IPS-NIHi7 (cell line): ENCODE measurements at regions not wholly inside any gene's neighbourhood (a gene's known extent, or its start where the extent isn't known, plus 50 kb on each side); places are given as distances from the start of the nearest gene placed in this dataset.
"Not testable (repeated sequence)": the region's sequence is repeated elsewhere in the genome, so short reads cannot be mapped to it uniquely, and the experiment has no call there.

ENCODE experiments used
- DNase-seq: peaks from one replicate; pipeline ENCODE4 v3.0.0; 2012; ENCODE audit warnings: mixed read lengths; ENCODE audit errors: extremely low spot score

DNA sequence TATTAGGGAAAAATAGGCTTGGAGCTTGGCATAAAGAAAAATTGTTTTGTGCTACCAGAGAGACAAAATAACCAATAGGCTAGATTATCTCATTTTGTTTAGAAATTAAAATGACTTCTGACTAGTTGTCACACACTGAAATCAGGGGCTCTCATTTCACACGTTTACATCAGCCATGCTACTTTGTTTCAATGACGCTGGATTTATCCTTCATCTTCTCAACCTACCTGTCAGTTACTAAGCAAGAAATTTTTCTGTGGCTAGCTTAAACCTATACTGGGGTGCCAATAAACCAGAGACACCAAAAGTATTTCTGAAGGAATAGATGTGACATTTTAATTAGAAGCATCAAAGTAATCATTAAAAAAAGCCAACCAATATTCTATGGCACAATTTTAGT lies 518.1 kb upstream of the NR5A2 start:
- no peak for DNase-seq

DNA sequence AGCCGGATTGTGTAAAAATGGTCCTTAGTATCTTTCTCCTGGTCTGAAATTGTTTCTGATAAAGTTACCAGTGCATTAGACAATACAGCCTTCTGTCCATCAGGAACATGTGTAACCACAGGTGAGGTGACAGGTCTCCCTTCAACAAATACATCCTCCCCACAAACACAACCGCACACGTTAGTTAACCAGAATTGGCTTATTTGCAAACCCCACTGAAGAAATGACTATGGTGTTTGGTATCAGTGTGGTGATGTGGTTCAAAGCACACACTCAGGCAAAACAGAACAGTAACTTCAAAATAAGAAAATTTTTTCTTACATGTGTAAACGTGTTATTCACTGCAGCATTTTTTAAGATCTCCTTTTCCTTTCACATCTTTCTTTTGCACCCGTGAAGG lies 517.2 kb upstream of the NR5A2 start:
- no peak for DNase-seq

DNA sequence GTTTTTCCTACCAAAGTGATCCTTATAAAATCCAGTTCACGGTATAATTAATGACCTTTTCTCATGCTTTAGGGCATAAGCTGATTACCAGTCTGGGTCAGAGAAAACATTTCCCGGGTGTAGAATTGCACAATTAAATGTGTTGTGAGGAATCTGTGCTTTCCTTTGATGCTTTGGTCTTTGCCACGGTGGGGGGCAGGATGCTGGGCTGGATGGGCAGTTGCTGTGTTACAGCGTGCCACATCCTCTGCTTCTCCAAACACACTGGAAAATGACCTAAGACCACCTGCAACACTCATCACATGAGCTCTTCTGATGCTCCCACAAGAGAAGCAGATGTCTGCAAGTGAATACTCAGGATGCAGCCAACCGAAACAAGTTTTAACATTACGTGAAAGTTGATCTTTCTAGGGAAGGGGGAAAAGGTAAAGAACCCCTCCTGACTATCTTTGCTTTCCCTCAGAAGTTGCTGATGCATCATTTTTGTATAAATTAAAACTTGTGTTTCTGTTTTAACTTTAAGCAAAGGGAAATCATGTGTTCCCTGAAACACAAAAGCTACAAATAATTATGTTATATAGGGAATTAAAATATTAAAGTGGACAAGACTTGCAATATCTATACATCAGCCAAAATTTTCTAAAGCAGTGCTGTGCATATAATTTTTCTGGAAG lies 515.3 kb upstream of the NR5A2 start:
- peak; percentile 11 for DNase-seq

DNA sequence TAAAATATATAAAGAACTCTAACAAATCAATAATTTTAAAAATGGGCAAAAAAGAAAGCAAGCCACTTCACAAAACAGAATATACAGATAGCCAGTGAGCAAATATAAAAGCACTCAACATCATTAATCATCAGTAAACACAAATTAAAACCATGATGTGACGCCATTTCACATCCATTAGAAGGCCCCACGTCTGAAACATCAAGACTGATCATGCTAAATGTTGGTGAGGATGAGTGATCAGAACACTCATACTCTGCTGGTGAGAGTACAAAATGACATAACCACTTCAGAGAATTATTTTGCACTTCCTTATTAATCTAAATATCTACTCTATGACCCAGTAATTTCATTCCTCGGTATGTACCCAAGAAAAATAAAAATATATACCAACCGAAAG lies 512.2 kb upstream of the NR5A2 start:
- DNase-seq: no peak

DNA sequence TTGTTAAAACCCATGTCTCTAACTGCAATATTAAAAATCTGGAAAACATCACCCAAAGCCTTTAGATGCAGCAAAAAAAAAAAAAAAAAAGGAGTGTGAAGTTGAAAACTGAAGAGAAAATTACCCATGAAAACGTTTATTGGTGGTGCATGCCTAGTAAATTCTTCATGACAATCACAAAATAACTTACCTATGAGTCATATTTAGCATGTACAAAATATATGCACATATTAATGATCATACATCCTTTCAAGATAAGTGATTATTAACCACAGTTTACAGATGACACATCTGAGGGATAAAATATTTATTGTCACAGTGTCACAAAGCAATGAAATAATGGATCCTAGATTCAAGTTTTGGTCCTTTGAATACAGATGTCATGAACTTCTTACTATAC lies 505.2 kb upstream of the NR5A2 start:
- DNase-seq: no peak

DNA sequence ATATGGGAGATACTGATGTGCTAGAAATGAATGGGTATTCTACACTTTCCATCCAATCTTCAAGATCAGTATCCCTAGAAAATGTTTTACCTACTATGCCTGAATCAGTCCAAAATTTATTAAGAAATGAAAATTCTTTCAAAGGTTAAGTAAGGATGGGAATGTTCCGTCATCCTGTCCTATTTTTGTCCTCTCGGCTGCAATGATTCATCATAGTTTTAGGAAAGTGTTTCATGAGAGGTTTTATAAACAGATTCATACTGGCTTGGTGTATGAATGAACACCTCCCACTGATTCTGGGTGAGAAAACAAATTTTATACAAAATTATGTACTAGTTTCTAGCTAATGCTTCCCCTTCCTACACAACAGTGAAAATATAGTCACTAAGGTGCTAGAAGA lies 504.6 kb upstream of the NR5A2 start:
- no peak for DNase-seq

DNA sequence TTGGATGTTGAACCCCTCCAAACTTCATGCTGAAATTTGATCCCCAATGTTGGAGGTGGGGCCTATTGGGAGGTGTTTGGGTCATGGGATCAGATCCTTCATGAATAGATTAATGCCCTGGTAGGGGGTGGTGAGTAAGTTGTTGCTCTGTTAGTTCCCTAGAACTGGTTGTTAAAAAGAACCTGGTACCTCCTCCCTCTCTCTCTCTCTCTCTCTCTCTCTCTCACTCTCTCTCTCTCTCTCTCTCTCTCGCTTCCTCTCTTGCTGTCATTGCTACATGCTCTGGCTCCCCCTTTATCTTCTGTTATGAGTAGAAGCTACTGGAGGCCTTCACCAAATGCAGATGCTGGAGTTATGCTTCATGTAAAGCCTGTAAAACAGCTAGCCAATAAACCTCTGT lies 498.2 kb upstream of the NR5A2 start:
- DNase-seq: no peak

DNA sequence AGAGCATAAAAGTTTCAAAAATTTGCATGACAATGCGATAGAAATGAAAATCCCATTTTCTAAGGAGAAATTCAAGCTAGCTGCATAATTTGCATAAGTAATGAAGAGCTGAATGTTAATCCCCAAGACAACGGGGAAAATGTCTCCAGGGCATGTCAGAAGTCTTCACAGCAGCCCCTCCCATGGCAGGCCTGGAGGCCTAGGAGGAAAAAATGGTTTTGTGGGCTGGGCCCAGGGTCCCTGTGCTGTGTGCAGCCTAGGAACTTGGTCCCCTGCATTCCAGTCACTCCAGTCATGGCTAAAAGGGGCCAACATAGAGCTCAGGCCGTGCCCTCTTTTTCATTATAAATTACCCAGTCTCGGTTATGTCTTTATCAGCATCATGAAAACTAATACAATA lies 494.1 kb upstream of the NR5A2 start:
- DNase-seq: not testable (repeated sequence)

DNA sequence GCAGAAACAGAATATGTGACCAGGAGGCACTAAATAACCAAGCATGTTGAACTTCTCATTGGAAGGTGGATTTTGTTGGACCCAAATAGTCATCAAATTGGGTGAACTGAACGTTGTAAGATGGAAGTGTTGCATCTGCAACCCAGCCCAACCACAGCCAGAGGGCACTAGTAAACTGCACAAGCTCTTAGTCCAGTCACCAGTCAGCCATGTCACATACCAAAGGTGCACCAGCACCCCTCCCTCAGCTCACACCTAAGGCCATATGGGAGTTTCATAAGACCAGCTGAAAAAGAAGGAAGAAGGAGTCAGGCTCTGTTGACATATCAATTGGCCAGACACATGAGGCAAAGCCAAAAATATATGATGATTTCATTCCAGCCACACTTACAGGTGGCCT lies 481.7 kb upstream of the NR5A2 start:
- DNase-seq: peak; percentile 61

DNA sequence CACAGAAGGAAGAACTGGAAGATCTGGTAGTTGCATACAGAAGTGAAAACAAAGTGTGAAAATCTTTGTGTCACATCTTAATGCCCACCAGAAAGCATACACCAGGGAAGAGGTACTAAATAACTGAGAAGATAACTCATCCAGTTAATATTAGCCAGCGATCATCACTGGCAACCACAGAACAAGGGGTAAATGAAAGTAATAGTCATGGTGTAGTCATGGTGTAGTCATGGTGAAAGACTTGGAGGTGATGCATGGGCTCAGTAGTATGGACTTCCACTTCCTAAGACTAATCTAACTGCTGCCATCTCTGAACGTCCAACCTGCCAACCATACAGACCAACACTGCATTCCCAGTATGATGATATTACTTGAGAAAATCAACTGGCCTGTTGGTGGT lies 481.2 kb upstream of the NR5A2 start:
- DNase-seq: no peak

DNA sequence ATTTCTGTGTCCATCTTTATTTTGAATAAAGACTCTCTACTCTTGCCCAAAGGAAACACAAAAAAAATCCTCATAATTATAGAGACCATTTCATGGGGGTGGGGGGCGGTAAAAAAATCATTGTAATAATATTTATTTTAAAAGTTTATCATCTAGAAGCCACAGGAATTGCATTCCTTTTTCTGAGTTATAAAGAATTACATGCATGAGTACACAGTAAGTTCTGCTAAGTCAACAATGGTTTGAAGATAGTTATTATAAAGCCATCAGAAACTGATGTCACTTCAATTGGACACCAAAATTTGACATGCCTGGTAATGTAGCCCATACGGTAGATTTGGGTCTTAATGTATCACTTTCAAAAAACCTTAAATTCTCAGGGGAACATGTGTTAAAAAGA lies 478.1 kb upstream of the NR5A2 start:
- no peak for DNase-seq

DNA sequence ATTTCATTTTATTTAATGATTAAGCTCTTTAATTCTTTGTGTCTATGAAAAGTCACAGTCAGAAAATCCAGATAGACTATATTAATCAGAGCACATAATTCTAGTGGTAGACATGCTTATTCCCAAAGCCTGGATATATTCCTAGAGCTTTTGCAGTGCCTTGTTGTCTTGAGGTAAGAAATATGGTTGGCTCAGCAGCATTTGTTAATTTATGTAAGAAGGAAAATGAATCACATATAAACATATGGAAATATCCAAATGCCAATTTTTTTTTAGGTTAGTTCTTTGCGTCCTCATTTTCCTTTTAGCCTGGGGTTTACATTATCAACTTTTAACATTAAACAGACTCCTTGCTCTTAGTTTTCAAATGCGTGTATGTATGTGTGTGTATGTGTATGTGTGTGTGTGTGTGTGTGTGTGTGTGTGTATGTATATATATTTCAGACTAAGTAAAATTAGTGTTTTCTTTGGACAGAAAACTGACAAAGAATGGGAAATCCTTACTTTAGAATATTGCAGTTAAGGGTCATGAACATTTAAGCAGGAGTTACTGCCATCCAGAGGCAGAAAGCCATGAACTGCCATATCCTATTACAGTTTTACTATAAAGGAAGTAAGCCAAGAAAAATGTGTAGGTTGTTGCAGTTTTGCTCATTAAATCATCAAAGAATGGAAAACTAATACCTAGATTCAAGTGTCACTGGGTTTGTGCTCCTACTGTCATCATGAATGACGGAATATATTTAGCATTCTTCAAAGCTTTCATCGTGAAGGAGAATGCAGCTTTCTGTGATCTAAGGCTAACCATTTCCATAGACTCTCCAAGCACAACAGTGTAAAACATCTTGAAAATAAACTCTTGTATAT lies 477.1 kb upstream of the NR5A2 start:
- no peak for DNase-seq

DNA sequence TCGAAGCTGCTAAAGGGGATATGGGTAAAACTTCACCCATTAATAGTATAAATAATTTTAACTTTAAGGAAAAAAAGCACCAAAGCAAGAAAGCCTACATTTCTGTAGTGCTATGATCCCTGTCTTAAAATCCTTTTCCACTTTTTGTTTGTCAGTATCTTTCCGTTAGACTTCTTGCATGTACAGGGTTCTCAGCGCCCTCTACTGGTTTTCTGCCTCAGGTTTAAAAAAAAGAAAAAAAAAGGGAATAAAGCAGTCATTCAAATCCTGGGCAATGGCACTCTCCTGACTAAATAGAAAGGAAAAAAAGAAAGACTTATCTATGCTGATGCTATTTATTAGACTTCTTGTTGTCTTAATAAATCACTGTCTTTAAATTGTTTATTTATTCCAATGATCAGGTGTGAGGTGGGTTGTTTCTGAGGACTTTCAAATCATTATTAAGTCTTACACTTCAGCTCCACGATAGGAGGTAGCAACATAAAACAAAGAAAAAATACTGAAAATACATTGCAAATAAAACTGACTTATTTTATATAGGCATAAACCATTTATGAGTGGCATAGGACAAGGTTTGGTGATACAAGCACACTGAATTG lies 475.4 kb upstream of the NR5A2 start:
- peak; percentile 40 for DNase-seq

DNA sequence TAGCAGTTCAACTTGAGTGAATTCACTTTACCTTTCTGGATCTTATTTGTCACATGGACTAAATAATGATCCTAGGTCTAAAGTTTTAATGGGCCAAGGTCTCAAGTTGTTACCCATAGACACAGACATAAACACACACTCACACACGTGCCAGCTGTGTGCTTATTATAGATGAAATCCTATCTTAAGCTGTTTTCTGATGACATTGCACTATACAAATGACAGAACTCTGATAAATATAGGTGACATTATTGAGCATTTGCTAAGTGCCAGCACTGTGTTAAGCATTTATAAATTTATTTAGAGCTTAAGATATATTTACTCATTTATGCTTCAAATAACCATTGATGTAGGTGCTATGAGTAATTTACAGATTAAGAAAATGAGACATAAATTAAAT lies 474.4 kb upstream of the NR5A2 start:
- no peak for DNase-seq

DNA sequence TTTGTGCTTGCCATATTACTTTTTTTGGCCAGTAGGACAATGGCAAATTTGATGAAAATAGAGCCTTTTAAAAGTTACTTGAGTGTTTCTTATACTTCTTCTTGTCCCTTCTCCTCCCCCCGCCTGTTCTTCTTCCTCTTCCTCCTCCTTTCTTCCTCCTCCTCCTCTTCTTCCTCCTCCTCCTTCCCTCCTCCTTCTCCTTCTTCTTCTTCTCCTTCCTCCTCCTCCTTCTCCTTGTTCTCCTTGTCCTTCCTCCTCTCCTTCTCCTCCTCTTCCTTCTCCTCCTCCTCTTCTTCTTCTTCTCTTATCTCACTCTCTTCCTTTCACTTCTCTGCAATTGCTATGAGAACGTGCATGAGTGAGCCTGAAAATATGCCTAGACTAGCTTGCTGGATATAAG lies 466.2 kb upstream of the NR5A2 start:
- no peak for DNase-seq

DNA sequence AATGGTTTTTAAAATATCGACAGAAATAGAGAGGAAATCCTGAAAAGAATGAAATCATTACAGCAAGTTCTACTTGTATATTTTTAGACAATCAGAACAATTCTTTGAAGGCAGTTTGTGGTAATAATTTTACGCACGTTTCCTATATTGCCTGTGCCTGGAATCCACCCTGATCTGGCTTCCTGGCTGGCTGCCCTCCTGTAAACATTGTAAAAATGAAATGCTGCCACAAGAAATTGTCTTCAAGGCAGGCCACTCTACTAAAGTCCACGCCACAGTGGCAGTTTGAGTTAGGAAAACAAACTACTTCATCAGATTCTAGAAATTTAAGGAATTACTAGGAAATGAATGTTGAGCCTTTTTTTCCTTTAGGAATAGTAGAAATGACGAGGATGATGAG lies 454.5 kb upstream of the NR5A2 start:
- no peak for DNase-seq

DNA sequence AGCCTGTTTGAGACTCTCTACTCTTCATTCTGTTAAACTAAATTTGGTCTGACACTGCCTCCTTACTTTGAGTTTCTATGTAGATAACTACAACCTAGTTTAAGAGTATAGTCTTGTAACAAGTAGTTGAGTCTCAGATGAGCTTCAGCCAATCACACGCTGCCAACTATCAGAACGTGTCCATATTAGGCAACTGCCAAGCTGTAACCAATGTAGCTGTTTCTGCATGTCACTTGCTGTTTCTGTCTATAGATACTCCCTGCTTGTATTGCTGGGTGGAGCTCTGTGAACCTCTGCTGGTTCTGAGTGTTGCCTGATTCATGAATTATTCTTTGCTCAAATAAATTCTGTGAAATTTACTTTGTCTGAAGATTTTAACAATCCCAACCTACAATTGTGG lies 452.6 kb upstream of the NR5A2 start:
- DNase-seq: no peak

DNA sequence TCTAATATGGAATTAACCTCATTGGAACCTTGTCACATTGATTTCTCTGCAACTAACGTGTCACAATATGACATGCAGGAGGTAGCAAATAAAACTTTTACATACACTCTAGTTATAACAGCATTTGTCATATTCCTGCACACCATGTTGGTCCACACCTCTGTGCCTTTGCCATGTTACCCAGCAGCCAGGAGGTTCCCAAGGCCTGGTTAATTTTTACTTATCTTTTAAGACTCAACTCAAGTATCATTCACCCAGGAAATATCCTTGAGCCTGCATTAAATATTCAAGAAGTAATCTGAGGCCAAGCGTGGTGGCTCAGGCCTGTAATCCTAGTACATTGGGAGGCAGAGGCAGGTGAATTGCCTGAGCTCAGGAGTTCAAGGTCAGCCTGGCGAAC lies 447.2 kb upstream of the NR5A2 start:
- no peak for DNase-seq

DNA sequence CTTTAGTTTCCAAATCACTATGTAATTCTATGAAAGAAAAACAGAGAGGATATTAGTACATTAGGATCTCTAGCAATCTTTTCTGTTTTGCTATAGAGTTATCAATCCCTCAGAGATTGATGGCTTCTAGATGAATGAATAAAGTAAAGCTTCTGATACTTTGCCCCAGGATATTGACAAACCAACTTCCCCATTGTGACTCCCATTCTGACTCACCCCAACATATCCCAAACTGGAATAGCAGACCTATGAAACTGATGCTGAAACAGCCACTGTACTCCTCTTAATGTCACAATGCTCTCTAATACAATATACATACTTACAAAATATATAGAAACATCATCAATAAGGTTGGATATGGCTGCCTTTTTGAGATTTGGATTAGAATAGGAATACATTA lies 442.1 kb upstream of the NR5A2 start:
- no peak for DNase-seq

DNA sequence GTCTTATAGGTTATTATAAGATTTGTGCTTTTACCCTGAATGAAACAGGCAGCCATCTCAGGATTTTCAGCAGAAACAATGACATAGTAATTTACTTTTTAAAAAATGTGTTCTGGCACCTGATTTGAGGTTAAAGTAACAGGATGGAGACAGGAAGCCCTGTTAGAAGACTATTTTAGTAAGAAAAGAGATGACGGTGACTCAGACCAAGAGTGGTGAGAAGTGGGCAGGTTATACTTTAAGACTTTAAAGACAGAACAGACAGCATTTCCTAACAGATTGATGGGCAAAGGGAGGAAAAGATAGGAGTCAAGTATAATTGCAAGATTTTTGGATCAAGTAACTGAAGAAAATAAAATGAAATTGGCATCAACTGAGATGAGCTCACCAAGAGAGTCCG lies 436.8 kb upstream of the NR5A2 start:
- no peak for DNase-seq

DNA sequence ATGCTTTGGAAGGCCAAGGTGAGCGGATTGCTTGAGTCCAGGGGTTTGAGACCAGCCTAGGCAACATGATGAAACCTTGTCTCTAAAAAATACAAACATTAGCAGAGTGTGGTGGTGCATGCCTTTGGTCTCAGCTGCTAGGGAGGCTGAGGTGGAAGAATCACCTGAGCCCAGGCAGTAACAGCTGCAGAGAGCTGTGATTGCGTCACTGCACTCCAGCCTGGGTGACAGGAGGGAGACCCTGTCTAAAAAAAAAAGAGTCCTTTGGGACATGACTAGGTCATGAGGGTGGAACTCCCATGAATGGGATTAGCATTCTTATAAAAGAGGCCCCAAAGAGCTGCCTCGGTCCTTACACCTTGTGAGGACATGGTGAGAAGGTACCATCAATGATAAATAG lies 436.0 kb upstream of the NR5A2 start:
- no peak for DNase-seq

DNA sequence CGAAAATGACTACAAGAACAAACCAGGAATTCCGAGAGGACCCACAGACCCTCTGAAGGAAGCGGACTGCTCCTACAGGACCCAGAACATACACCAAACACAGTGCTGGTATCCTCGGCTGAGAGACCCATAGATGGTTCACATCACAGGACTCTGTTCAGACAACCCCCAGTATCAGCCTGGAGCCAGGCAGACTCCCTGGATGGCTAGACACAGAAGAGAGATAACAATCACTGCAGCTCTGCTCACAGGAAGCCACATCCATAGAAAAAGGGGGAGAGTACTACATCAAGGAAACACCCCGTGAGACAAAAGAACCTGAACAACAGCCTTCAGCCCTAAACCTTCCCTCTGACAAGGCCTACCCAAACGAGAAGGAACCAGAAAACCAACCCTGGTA lies 434.0 kb upstream of the NR5A2 start:
- DNase-seq: no peak

DNA sequence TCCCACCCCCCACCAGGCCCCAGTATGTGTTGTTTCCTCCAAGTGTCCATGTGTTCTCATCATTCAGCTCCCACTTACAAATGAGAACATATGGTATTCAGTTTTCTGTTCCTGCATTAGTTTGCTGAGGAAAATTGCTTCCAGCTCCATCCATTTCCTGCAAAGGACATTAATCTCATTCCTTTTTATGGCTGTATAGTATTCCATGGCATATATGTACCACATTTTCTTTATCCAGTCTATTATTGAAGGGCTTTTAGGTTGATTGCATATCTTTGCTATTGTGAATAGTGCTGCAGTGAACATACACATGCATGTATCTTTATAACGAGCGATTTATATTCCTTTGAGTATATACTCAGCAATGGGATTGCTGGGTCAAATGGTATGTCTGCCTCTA lies 431.1 kb upstream of the NR5A2 start:
- DNase-seq: not testable (repeated sequence)
